ENCODE measurements at regions not wholly inside any gene's neighbourhood (a gene's known extent, or its start where the extent isn't known, plus 50 kb on each side); places are given as distances from the start of the nearest gene placed in this dataset.

- DNase-seq (no peak), ATAC-seq (no peak)
- Mint-ChIP-seq H3K4me1 (ENCODE audit: low read depth) (no peaks in the 10 kb centered on the region), H3K36me3 (ENCODE audit: low read depth) (no peaks in the 10 kb centered on the region), H3K4me3 (no peak overlapping the region), H3K27me3 (no peaks in the 10 kb centered on the region), H3K9me3 (no peaks in the 10 kb centered on the region), H3K27ac (no peak overlapping the region)
- POLR2A ChIA-PET, result no interaction called here
- intact Hi-C loops (cut with micrococcal nuclease), result no loop called here
- CTCF ChIA-PET, result no interaction called here
- TF ChIP-seq CTCF (IDR thresholded peaks at IDR 0.05), result no peak
These were observed 359.5 kb upstream of the TMCO5A start for GRCh38 chr15:37574985-37575384.

- CTCF ChIA-PET, result no interaction called here
- DNase-seq, result no peak
- POLR2A ChIA-PET, result no interaction called here
- H3K27me3 Mint-ChIP-seq, result no peaks in the 10 kb centered on the region
- no peak for ATAC-seq
- no peak overlapping the region for H3K27ac Mint-ChIP-seq
- no peak for TF ChIP-seq CTCF (IDR thresholded peaks at IDR 0.05)
- H3K4me1 Mint-ChIP-seq (ENCODE audit: low read depth), result no peaks in the 10 kb centered on the region
- no peaks in the 10 kb centered on the region for H3K9me3 Mint-ChIP-seq
- intact Hi-C loops (cut with micrococcal nuclease), result no loop called here
- H3K4me3 Mint-ChIP-seq, result no peak overlapping the region
- no peaks in the 10 kb centered on the region for H3K36me3 Mint-ChIP-seq (ENCODE audit: low read depth)
These were observed 357.5 kb upstream of the TMCO5A start for GRCh38 chr15:37576952-37577351.

GRCh38 chr15:37581866-37582532 is 352.4 kb upstream of the TMCO5A start:
- intact Hi-C loops (cut with micrococcal nuclease), result no loop called here
- no peaks in the 10 kb centered on the region for H3K4me1 Mint-ChIP-seq (ENCODE audit: low read depth)
- ATAC-seq (no peak), DNase-seq (no peak)
- no peaks in the 10 kb centered on the region for H3K27me3 Mint-ChIP-seq
- ChIA-PET CTCF (no interaction called here), POLR2A (no interaction called here)
- H3K4me3 Mint-ChIP-seq, result no peak overlapping the region
- H3K36me3 Mint-ChIP-seq (ENCODE audit: low read depth), result no peaks in the 10 kb centered on the region
- peaks cover 2% of the 10 kb centered on the region for H3K9me3 Mint-ChIP-seq
- no peak for TF ChIP-seq CTCF (IDR thresholded peaks at IDR 0.05)
- no peak overlapping the region for H3K27ac Mint-ChIP-seq

DNA sequence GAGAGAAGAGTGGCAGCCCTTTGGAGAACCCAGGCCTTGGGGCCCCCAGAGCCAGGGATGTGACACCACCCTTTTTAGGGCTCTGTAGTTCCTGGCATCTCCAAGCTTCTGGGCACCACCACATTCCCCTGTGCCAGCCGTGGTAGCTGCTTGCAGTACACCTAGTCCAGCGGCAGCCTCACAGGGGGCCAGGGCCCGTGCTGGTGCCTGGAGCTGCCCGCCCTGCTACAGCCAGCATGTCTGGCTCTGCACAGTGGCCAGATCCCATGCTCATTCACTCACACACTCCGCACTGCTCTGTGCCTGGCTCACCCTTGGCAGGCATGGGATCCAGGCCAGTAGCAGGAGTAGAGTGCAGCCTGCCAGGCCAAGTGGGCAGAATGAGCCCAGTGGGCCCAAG is 351.6 kb upstream of the TMCO5A start:
- no peaks in the 10 kb centered on the region for H3K27me3 Mint-ChIP-seq
- DNase-seq, result no peak
- no peaks in the 10 kb centered on the region for H3K36me3 Mint-ChIP-seq (ENCODE audit: low read depth)
- ATAC-seq, result no peak
- intact Hi-C loops (cut with micrococcal nuclease), result no loop called here
- no peak overlapping the region for H3K27ac Mint-ChIP-seq
- POLR2A ChIA-PET, result no interaction called here
- H3K4me3 Mint-ChIP-seq, result no peak overlapping the region
- CTCF ChIA-PET, result no interaction called here
- peaks cover 4% of the 10 kb centered on the region for H3K9me3 Mint-ChIP-seq
- no peaks in the 10 kb centered on the region for H3K4me1 Mint-ChIP-seq (ENCODE audit: low read depth)
- no peak for TF ChIP-seq CTCF (IDR thresholded peaks at IDR 0.05)

GRCh38 chr15:37586011-37586583 is 348.3 kb upstream of the TMCO5A start:
- no peaks in the 10 kb centered on the region for H3K4me1 Mint-ChIP-seq (ENCODE audit: low read depth)
- H3K27me3 Mint-ChIP-seq, result no peaks in the 10 kb centered on the region
- ChIA-PET POLR2A (no interaction called here), CTCF (no interaction called here)
- ATAC-seq (no peak), DNase-seq (no peak)
- no peak overlapping the region for H3K27ac Mint-ChIP-seq
- intact Hi-C loops (cut with micrococcal nuclease), result no loop called here
- H3K4me3 Mint-ChIP-seq, result no peak overlapping the region
- peaks cover 4% of the 10 kb centered on the region for H3K9me3 Mint-ChIP-seq
- no peaks in the 10 kb centered on the region for H3K36me3 Mint-ChIP-seq (ENCODE audit: low read depth)
- TF ChIP-seq CTCF (IDR thresholded peaks at IDR 0.05), result no peak
